Dendritic cell treated with granulocyte-macrophage colony-stimulating factor and Interleukin-4, amounts not matched to agents 40 ng/mL and 50 ng/mL, for 4 days (primary cell): ENCODE measurements at regions not wholly inside any gene's neighbourhood (a gene's known extent, or its start where the extent isn't known, plus 50 kb on each side); places are given as distances from the start of the nearest gene placed in this dataset.
"Not testable (repeated sequence)": the region's sequence is repeated elsewhere in the genome, so short reads cannot be mapped to it uniquely, and the experiment has no call there.

ENCODE experiments used
- H3K27ac Mint-ChIP-seq: one replicate; pipeline ENCODE4 v1.8.0; 2022; ENCODE audit warnings: mild to moderate bottlenecking, mixed read lengths
- H3K27me3 Mint-ChIP-seq: one replicate; pipeline ENCODE4 v1.8.0; 2022; ENCODE audit warnings: mild to moderate bottlenecking, mixed read lengths
- H3K36me3 Mint-ChIP-seq: one replicate; pipeline ENCODE4 v1.8.0; 2022; ENCODE audit warnings: low read depth, mixed read lengths
- H3K4me1 Mint-ChIP-seq: one replicate; pipeline ENCODE4 v1.8.0; 2022; ENCODE audit warnings: low read depth, mixed read lengths
- H3K4me3 Mint-ChIP-seq: one replicate; pipeline ENCODE4 v1.8.0; 2022; ENCODE audit warnings: mild to moderate bottlenecking, moderate library complexity, mixed read lengths
- H3K9me3 Mint-ChIP-seq: one replicate; pipeline ENCODE4 v1.8.0; 2022; ENCODE audit warnings: mixed read lengths
- intact Hi-C: fragments of 100-400 bp; cut with micrococcal nuclease; formaldehyde crosslinking; loops from one replicate; pipeline ENCODE4 v1.15.0; 2022

- H3K36me3 Mint-ChIP-seq, H3K27ac Mint-ChIP-seq, H3K9me3 Mint-ChIP-seq, H3K4me3 Mint-ChIP-seq, H3K4me1 Mint-ChIP-seq, intact Hi-C loops: not testable (repeated sequence)
- H3K27me3 Mint-ChIP-seq, result peaks cover 14% of the 10 kb centered on the region
These were observed 114.3 kb upstream of the BNIP2 start for GRCh38 chr15:59803293-59803966.

- intact Hi-C loops, result no loop called here
- Mint-ChIP-seq H3K4me3 (no peak overlapping the region), H3K27me3 (peaks cover 16% of the 10 kb centered on the region), H3K36me3 (no peaks in the 10 kb centered on the region), H3K9me3 (peaks cover 5% of the 10 kb centered on the region), H3K4me1 (no peaks in the 10 kb centered on the region), H3K27ac (no peak overlapping the region)
These were observed 112.5 kb upstream of the BNIP2 start for GRCh38 chr15:59801649-59802048.

- H3K9me3 Mint-ChIP-seq, result no peaks in the 10 kb centered on the region
- intact Hi-C loops, result no loop called here
- H3K4me1 Mint-ChIP-seq, result no peaks in the 10 kb centered on the region
- H3K27me3 Mint-ChIP-seq, result peaks cover 20% of the 10 kb centered on the region
- no peak overlapping the region for H3K4me3 Mint-ChIP-seq
- no peak overlapping the region for H3K27ac Mint-ChIP-seq
- no peaks in the 10 kb centered on the region for H3K36me3 Mint-ChIP-seq
These were observed 109.4 kb upstream of the BNIP2 start for GRCh38 chr15:59798605-59798917.

- H3K27me3 Mint-ChIP-seq, result peaks cover 16% of the 10 kb centered on the region
- H3K36me3 Mint-ChIP-seq, result no peaks in the 10 kb centered on the region
- H3K9me3 Mint-ChIP-seq, result no peaks in the 10 kb centered on the region
- intact Hi-C loops, result no loop called here
- H3K4me1 Mint-ChIP-seq, result no peaks in the 10 kb centered on the region
- H3K4me3 Mint-ChIP-seq, result no peak overlapping the region
- no peak overlapping the region for H3K27ac Mint-ChIP-seq
These were observed 108.9 kb upstream of the BNIP2 start for GRCh38 chr15:59797756-59798604.

- no peak overlapping the region for H3K27ac Mint-ChIP-seq
- intact Hi-C loops, result no loop called here
- no peaks in the 10 kb centered on the region for H3K4me1 Mint-ChIP-seq
- H3K36me3 Mint-ChIP-seq, result no peaks in the 10 kb centered on the region
- H3K27me3 Mint-ChIP-seq, result peaks cover 14% of the 10 kb centered on the region
- no peak overlapping the region for H3K4me3 Mint-ChIP-seq
- H3K9me3 Mint-ChIP-seq, result no peaks in the 10 kb centered on the region
These were observed 105.2 kb upstream of the BNIP2 start for GRCh38 chr15:59794229-59794886.

GRCh38 chr15:59792359-59792758, 103.2 kb upstream of the BNIP2 start:
- Mint-ChIP-seq H3K4me3 (no peak overlapping the region), H3K27me3 (peaks cover 11% of the 10 kb centered on the region), H3K4me1 (no peaks in the 10 kb centered on the region), H3K36me3 (no peaks in the 10 kb centered on the region), H3K27ac (no peak overlapping the region), H3K9me3 (no peaks in the 10 kb centered on the region)
- intact Hi-C loops, result no loop called here

- intact Hi-C loops, result no loop called here
- no peaks in the 10 kb centered on the region for H3K36me3 Mint-ChIP-seq
- H3K4me1 Mint-ChIP-seq, result no peaks in the 10 kb centered on the region
- peaks cover 11% of the 10 kb centered on the region for H3K27me3 Mint-ChIP-seq
- H3K4me3 Mint-ChIP-seq, result no peak overlapping the region
- no peaks in the 10 kb centered on the region for H3K9me3 Mint-ChIP-seq
- H3K27ac Mint-ChIP-seq, result no peak overlapping the region
These were observed 102.6 kb upstream of the BNIP2 start for GRCh38 chr15:59791755-59792154.

GRCh38 chr15:59791079-59791478, 102.0 kb upstream of the BNIP2 start:
- intact Hi-C loops, result no loop called here
- H3K27ac Mint-ChIP-seq, result no peak overlapping the region
- no peaks in the 10 kb centered on the region for H3K36me3 Mint-ChIP-seq
- no peaks in the 10 kb centered on the region for H3K4me1 Mint-ChIP-seq
- H3K9me3 Mint-ChIP-seq, result no peaks in the 10 kb centered on the region
- H3K4me3 Mint-ChIP-seq, result no peak overlapping the region
- peaks cover 10% of the 10 kb centered on the region for H3K27me3 Mint-ChIP-seq

- H3K27me3 Mint-ChIP-seq, H3K27ac Mint-ChIP-seq, H3K36me3 Mint-ChIP-seq, intact Hi-C loops, H3K9me3 Mint-ChIP-seq, H3K4me3 Mint-ChIP-seq, H3K4me1 Mint-ChIP-seq: not testable (repeated sequence)
These were observed 97.3 kb upstream of the BNIP2 start for GRCh38 chr15:59786466-59786865.

GRCh38 chr15:59785981-59786380, 96.9 kb upstream of the BNIP2 start:
- H3K4me3 Mint-ChIP-seq, H3K27ac Mint-ChIP-seq, H3K36me3 Mint-ChIP-seq, H3K9me3 Mint-ChIP-seq, intact Hi-C loops, H3K4me1 Mint-ChIP-seq, H3K27me3 Mint-ChIP-seq: not testable (repeated sequence)

- intact Hi-C loops, result not testable (repeated sequence)
These were observed 94.8 kb upstream of the BNIP2 start for GRCh38 chr15:59783774-59784520.

GRCh38 chr15:59779110-59779509, 90.0 kb upstream of the BNIP2 start:
- peaks cover 7% of the 10 kb centered on the region for H3K27me3 Mint-ChIP-seq
- intact Hi-C loops, result no loop called here
- H3K36me3 Mint-ChIP-seq, result no peaks in the 10 kb centered on the region
- no peak overlapping the region for H3K27ac Mint-ChIP-seq
- H3K4me3 Mint-ChIP-seq, result no peak overlapping the region
- no peaks in the 10 kb centered on the region for H3K9me3 Mint-ChIP-seq
- H3K4me1 Mint-ChIP-seq, result no peaks in the 10 kb centered on the region

More at GRCh38 chr15:59783774-59784520, 94.8 kb upstream of the BNIP2 start:
- H3K4me3 Mint-ChIP-seq, H3K36me3 Mint-ChIP-seq, H3K27ac Mint-ChIP-seq, H3K4me1 Mint-ChIP-seq, H3K27me3 Mint-ChIP-seq, H3K9me3 Mint-ChIP-seq: not testable (repeated sequence)

- no peaks in the 10 kb centered on the region for H3K4me1 Mint-ChIP-seq
- no peak overlapping the region for H3K4me3 Mint-ChIP-seq
- no peak overlapping the region for H3K27ac Mint-ChIP-seq
- H3K27me3 Mint-ChIP-seq, result peaks cover 6% of the 10 kb centered on the region
- no peaks in the 10 kb centered on the region for H3K9me3 Mint-ChIP-seq
- intact Hi-C loops, result no loop called here
- H3K36me3 Mint-ChIP-seq, result no peaks in the 10 kb centered on the region
These were observed 75.7 kb upstream of the BNIP2 start for GRCh38 chr15:59764775-59765174.

GRCh38 chr15:59762558-59762957, 73.4 kb upstream of the BNIP2 start:
- intact Hi-C loops, result no loop called here
- no peaks in the 10 kb centered on the region for H3K9me3 Mint-ChIP-seq
- H3K27ac Mint-ChIP-seq, result no peak overlapping the region
- no peaks in the 10 kb centered on the region for H3K4me1 Mint-ChIP-seq
- no peaks in the 10 kb centered on the region for H3K36me3 Mint-ChIP-seq
- no peak overlapping the region for H3K4me3 Mint-ChIP-seq
- peaks cover 7% of the 10 kb centered on the region for H3K27me3 Mint-ChIP-seq
